SK-N-MC (cell line): ENCODE measurements at regions not wholly inside any gene's neighbourhood (a gene's known extent, or its start where the extent isn't known, plus 50 kb on each side); places are given as distances from the start of the nearest gene placed in this dataset.

Experiments used
- EZH2 ChIP-seq: fragments of 200-600 bp; sonication (generic); IDR thresholded peaks from one replicate; pipeline ENCODE4 v1.6.1; 2017; ENCODE audit warnings: antibody characterized with exemption
- FOXP2 ChIP-seq: optimal IDR thresholded peaks from 2 replicates; pipeline ENCODE3; 2011; ENCODE audit warnings: mild to moderate bottlenecking, moderate library complexity; ENCODE audit not compliant: insufficient read depth; ENCODE audit errors: extremely low read length, control extremely low read depth
- POLR2AphosphoS5 ChIP-seq: IDR thresholded peaks from 2 replicates; pipeline ENCODE4 v1.6.1; 2012; ENCODE audit warnings: mild to moderate bottlenecking, low read depth, low read length, borderline replicate concordance

- no peak for TF ChIP-seq POLR2AphosphoS5
- no peak for TF ChIP-seq EZH2
- TF ChIP-seq FOXP2, result no peak
These were observed 1673.6 kb downstream of the PCDH7 start for GRCh38 chr4:32393806-32394205.
